Tibial nerve (tissue), 4 donors: ENCODE measurements at regions not wholly inside any gene's neighbourhood (a gene's known extent, or its start where the extent isn't known, plus 50 kb on each side); places are given as distances from the start of the nearest gene placed in this dataset.

Experiments used
- DNase-seq, 2 donors: peaks; one replicate each; pipeline ENCODE4 v3.0.0-alpha.2; 2019; ENCODE audit warnings: low spot score in 2 of 2
- H3K27ac ChIP-seq, 4 donors: fragments of 200-600 bp; sonication (generic) in 3 of 4; one replicate each; pipeline ENCODE4 v1.5.1; 2017 to 2019; ENCODE audit warnings: mild to moderate bottlenecking in 1 of 4
- H3K27me3 ChIP-seq, 2 donors: fragments of 200-600 bp; sonication (generic) in 1 of 2; one replicate each; pipeline versions ENCODE4 v1.5.1 to v1.6.0; 2017 to 2019
- H3K36me3 ChIP-seq, 3 donors: fragments of 200-600 bp; sonication (generic); one replicate each; pipeline ENCODE4 v1.5.1; 2018 to 2019
- H3K4me1 ChIP-seq, 4 donors: fragments of 200-600 bp; sonication (generic) in 3 of 4; one replicate each; pipeline ENCODE4 v1.5.1; 2017 to 2019
- H3K4me3 ChIP-seq, 4 donors: fragments of 200-600 bp; sonication (generic) in 3 of 4; one replicate each; pipeline ENCODE4 v1.5.1; 2017 to 2019; ENCODE audit warnings: mild to moderate bottlenecking in 1 of 4, moderate library complexity in 1 of 4
- H3K9me3 ChIP-seq, 4 donors: fragments of 200-600 bp; sonication (generic) in 3 of 4; one replicate each; pipeline ENCODE4 v1.5.1; 2017 to 2019
- CTCF ChIP-seq, 5 experiments: fragments of 200-600 bp in 3 of 5; fragments of 450-650 bp in 2 of 5; sonication (generic) in 3 of 5; IDR thresholded peaks; one replicate each; pipeline ENCODE4 v1.5.1; 2016 to 2019; ENCODE audit warnings: antibody characterized with exemption in 5 of 5, mild to moderate bottlenecking in 3 of 5, moderate library complexity in 2 of 5
- EP300 ChIP-seq, 2 donors: sonication (generic); formaldehyde crosslinking; IDR thresholded peaks; one replicate each; pipeline ENCODE4 v1.6.1; 2017; ENCODE audit warnings: antibody characterized with exemption in 2 of 2, mild to moderate bottlenecking in 1 of 2
- POLR2A ChIP-seq, 2 donors: fragments of 450-650 bp; IDR thresholded peaks; one replicate each; pipeline ENCODE4 v1.6.1; 2017; ENCODE audit warnings: antibody characterized with exemption in 2 of 2, mild to moderate bottlenecking in 2 of 2, moderate library complexity in 2 of 2
- WGBS, 2 donors: methylation state at CpG; one replicate each; pipeline ENCODE4 v1.1.5; 2018; 5-methylcytosine and 5-hydroxymethylcytosine counted together

GRCh38 chr3:94431876-94432570 is 369.2 kb downstream of the NSUN3 start:
- Histone ChIP-seq H3K4me1 (peaks cover 0 to 5% (median 0%) of the 10 kb centered on the region in 4 donors), H3K36me3 (no peaks in the 10 kb centered on the region), H3K27ac (no peak overlapping the region), H3K9me3 (no peaks in the 10 kb centered on the region), H3K4me3 (no peak overlapping the region), H3K27me3 (no peaks in the 10 kb centered on the region)
- TF ChIP-seq POLR2A (IDR thresholded peaks at IDR 0.05) (no peak), EP300 (IDR thresholded peaks at IDR 0.05) (no peak), CTCF (IDR thresholded peaks at IDR 0.05) (no peak)
- 62 to 65% methylated on average over 3 of the region's 3 CpGs for WGBS, 2 donors
- no peak for DNase-seq

GRCh38 chr3:94433811-94434210 is 370.9 kb downstream of the NSUN3 start:
- DNase-seq: no peak
- Histone ChIP-seq H3K4me1 (peaks cover 0 to 5% (median 0%) of the 10 kb centered on the region in 4 donors), H3K9me3 (no peaks in the 10 kb centered on the region), H3K36me3 (no peaks in the 10 kb centered on the region), H3K27ac (no peak overlapping the region), H3K27me3 (no peaks in the 10 kb centered on the region), H3K4me3 (no peak overlapping the region)
- TF ChIP-seq POLR2A (IDR thresholded peaks at IDR 0.05): no peak
- TF ChIP-seq CTCF (IDR thresholded peaks at IDR 0.05): no peak
- no peak for TF ChIP-seq EP300 (IDR thresholded peaks at IDR 0.05)

DNA sequence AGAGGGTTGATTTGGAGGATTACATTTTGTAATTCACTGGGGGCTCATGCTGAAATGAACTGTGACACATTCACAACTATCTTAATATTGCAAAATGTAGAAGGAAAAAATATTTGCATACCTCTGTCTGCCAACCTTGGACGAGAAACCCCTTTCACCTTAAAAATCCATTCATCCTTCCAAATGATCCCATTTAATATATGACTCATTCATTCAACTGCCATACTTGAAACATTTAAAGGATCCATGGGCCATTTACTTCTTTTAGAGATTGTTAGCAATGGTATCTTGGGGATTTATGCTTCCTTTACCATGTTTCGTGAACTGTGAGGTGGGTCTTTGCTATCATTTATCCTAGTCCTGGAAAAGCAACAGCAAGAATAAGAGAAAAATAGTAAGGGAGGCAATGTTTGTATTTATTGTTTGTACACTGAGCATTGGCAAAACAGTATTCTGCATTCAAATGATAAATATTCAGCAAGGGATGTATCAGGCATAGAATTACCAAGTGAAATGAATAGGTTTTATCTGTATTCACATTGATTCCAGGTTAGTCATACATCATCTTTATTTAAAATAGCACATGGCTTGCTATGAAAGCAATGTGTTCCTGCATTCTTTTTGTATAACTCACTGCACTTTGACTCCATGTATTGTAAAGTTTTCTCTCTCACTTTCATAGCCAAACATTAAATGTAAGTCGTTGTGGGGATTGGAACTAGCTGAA is 378.1 kb downstream of the NSUN3 start:
- whole genome bisulfite sequencing, 2 donors: 62 to 70% methylated on average over 3 of the region's 3 CpGs

GRCh38 chr3:94441494-94441847 is 378.6 kb downstream of the NSUN3 start:
- H3K27ac ChIP-seq: no peak overlapping the region
- H3K4me3 ChIP-seq: no peak overlapping the region
- 75 to 79% methylated on average over 1 of the region's 1 CpG for WGBS, 2 donors
- no peak for DNase-seq
- no peak for TF ChIP-seq POLR2A (IDR thresholded peaks at IDR 0.05)
- no peak for TF ChIP-seq EP300 (IDR thresholded peaks at IDR 0.05)
- no peak for TF ChIP-seq CTCF (IDR thresholded peaks at IDR 0.05)
- no peaks in the 10 kb centered on the region for H3K27me3 ChIP-seq
- H3K9me3 ChIP-seq: no peaks in the 10 kb centered on the region
- H3K4me1 ChIP-seq: no peaks in the 10 kb centered on the region
- no peaks in the 10 kb centered on the region for H3K36me3 ChIP-seq

More for the DNA sequence above, 378.1 kb downstream of the NSUN3 start:
- no peak for DNase-seq
- no peak overlapping the region for H3K27ac ChIP-seq
- H3K36me3 ChIP-seq: no peaks in the 10 kb centered on the region
- H3K4me3 ChIP-seq: no peak overlapping the region
- no peaks in the 10 kb centered on the region for H3K9me3 ChIP-seq
- no peaks in the 10 kb centered on the region for H3K27me3 ChIP-seq
- H3K4me1 ChIP-seq: no peaks in the 10 kb centered on the region
- TF ChIP-seq POLR2A (IDR thresholded peaks at IDR 0.05) (no peak), EP300 (IDR thresholded peaks at IDR 0.05) (no peak)

DNA sequence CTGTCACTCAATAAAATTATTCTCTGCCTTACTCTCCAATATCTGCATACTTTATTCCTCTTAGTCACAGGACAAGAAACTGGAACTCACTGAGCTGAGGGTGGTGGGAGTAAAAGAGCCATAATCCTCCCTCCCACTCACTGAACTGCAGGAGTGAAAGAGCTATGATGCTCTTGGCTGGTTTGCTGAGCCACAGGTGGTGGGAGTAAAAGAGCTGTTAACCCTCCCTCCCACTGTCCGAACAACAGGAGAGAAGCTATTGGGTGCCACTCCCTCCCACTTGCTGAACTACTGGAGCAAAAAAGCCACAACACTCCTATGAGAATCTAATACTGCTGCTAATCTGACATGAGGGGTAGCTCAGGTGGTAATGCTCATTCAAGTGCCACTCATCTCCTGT is 391.0 kb downstream of the NSUN3 start:
- 50 to 78% methylated on average over 1 of the region's 1 CpG for WGBS, 2 donors

More for the DNA sequence above, 391.0 kb downstream of the NSUN3 start:
- Histone ChIP-seq H3K27me3 (no peaks in the 10 kb centered on the region), H3K9me3 (no peaks in the 10 kb centered on the region), H3K27ac (no peak overlapping the region), H3K36me3 (no peaks in the 10 kb centered on the region), H3K4me3 (no peak overlapping the region), H3K4me1 (peaks cover 0 to 9% (median 0%) of the 10 kb centered on the region in 4 donors)
- TF ChIP-seq CTCF (IDR thresholded peaks at IDR 0.05): no peak
- no peak for TF ChIP-seq POLR2A (IDR thresholded peaks at IDR 0.05)
- TF ChIP-seq EP300 (IDR thresholded peaks at IDR 0.05): no peak
- DNase-seq: no peak
